Uterus (tissue), 3 donors: ENCODE measurements at regions not wholly inside any gene's neighbourhood (a gene's known extent, or its start where the extent isn't known, plus 50 kb on each side); places are given as distances from the start of the nearest gene placed in this dataset.
A peak's percentile ranks its signal among the peaks of the same experiment; 100 is the strongest.
"Not testable (repeated sequence)": the region's sequence is repeated elsewhere in the genome, so short reads cannot be mapped to it uniquely, and the experiment has no call there.

ENCODE experiments used
- DNase-seq, 2 donors: peaks; one replicate each; pipeline ENCODE4 v3.0.0-alpha.2; 2019 to 2020
- H3K27ac ChIP-seq, 2 donors: fragments of 200-600 bp; sonication (generic); 1 replicate in 1 of 2; 2 replicates in 1 of 2; pipeline ENCODE4 v1.5.1; 2016 to 2018
- H3K27me3 ChIP-seq, 2 donors: fragments of 200-600 bp; sonication (generic); one replicate each; pipeline ENCODE4 v1.5.1; 2018 to 2019; ENCODE audit warnings: control low read depth in 1 of 2
- H3K36me3 ChIP-seq, 2 donors: fragments of 200-600 bp; sonication (generic); one replicate each; pipeline ENCODE4 v1.5.1; 2019; ENCODE audit warnings: control low read depth in 1 of 2
- H3K4me1 ChIP-seq, 2 donors: fragments of 200-600 bp; sonication (generic); one replicate each; pipeline ENCODE4 v1.5.1; 2018 to 2019; ENCODE audit warnings: control low read depth in 1 of 2
- H3K4me3 ChIP-seq, 2 donors: fragments of 200-600 bp; sonication (generic); 1 replicate in 1 of 2; 2 replicates in 1 of 2; pipeline ENCODE4 v1.5.1; 2018 to 2019; ENCODE audit warnings: mild to moderate bottlenecking in 1 of 2
- H3K9me3 ChIP-seq, 2 donors: fragments of 200-600 bp; sonication (generic); one replicate each; pipeline ENCODE4 v1.5.1; 2019; ENCODE audit warnings: control low read depth in 1 of 2
- intact Hi-C: fragments of 100-400 bp; cut with DNase I; formaldehyde crosslinking; loops from one replicate; pipeline ENCODE4 v1.15.1; 2023; ENCODE audit warnings: low total_unique reads
- donor health status: DM: yes; HTN: yes; CAD: no.

- intact Hi-C loops, H3K4me3 ChIP-seq, H3K9me3 ChIP-seq, H3K27me3 ChIP-seq, H3K27ac ChIP-seq, H3K4me1 ChIP-seq, H3K36me3 ChIP-seq, DNase-seq: not testable (repeated sequence)
These were observed 5381.9 kb upstream of the TPTE start for GRCh38 chr21:5139528-5139927.

GRCh38 chr21:5143011-5143410, 5378.4 kb upstream of the TPTE start:
- H3K4me1 ChIP-seq, H3K9me3 ChIP-seq, H3K4me3 ChIP-seq, H3K27ac ChIP-seq, H3K36me3 ChIP-seq, intact Hi-C loops, H3K27me3 ChIP-seq: not testable (repeated sequence)
- DNase-seq = peak in 1 of 2 donors; percentile 7

GRCh38 chr21:5144731-5145130, 5376.7 kb upstream of the TPTE start:
- H3K4me3 ChIP-seq, H3K27me3 ChIP-seq, intact Hi-C loops, H3K4me1 ChIP-seq, H3K36me3 ChIP-seq, H3K9me3 ChIP-seq, H3K27ac ChIP-seq: not testable (repeated sequence)
- DNase-seq = peak in 1 of 2 donors; percentile 10

GRCh38 chr21:5147685-5148084, 5373.7 kb upstream of the TPTE start:
- DNase-seq = peak in 1 of 2 donors; percentile 11

GRCh38 chr21:5149222-5149621, 5372.2 kb upstream of the TPTE start:
- intact Hi-C loops, H3K4me3 ChIP-seq, H3K4me1 ChIP-seq, H3K36me3 ChIP-seq, H3K27ac ChIP-seq, DNase-seq, H3K27me3 ChIP-seq, H3K9me3 ChIP-seq: not testable (repeated sequence)

More at GRCh38 chr21:5147685-5148084, 5373.7 kb upstream of the TPTE start:
- H3K27ac ChIP-seq, H3K4me3 ChIP-seq, H3K4me1 ChIP-seq, H3K36me3 ChIP-seq, H3K27me3 ChIP-seq, H3K9me3 ChIP-seq, intact Hi-C loops: not testable (repeated sequence)

GRCh38 chr21:5153842-5154640, 5367.3 kb upstream of the TPTE start:
- H3K9me3 ChIP-seq, intact Hi-C loops, H3K27me3 ChIP-seq, H3K36me3 ChIP-seq, H3K4me1 ChIP-seq: not testable (repeated sequence)
- Histone ChIP-seq H3K27ac (peak overlapping the region in 1 of 2 donors; percentile 61), H3K4me3 (peak overlapping the region in 1 of 2 donors; percentile 48)
- peak in 1 of 2 donors; percentile 23 for DNase-seq

- H3K27ac ChIP-seq, H3K4me1 ChIP-seq, H3K27me3 ChIP-seq, H3K36me3 ChIP-seq, intact Hi-C loops, H3K9me3 ChIP-seq: not testable (repeated sequence)
- peak overlapping the region in 1 of 2 donors; percentile 48 for H3K4me3 ChIP-seq
- DNase-seq = peak; percentile 81 to 94
These were observed 5366.8 kb upstream of the TPTE start for GRCh38 chr21:5154641-5154982.

GRCh38 chr21:5162693-5163574, 5358.4 kb upstream of the TPTE start:
- H3K9me3 ChIP-seq, H3K4me1 ChIP-seq, H3K36me3 ChIP-seq, DNase-seq, H3K27ac ChIP-seq, H3K4me3 ChIP-seq, H3K27me3 ChIP-seq, intact Hi-C loops: not testable (repeated sequence)

GRCh38 chr21:5165829-5166228, 5355.6 kb upstream of the TPTE start:
- H3K27ac ChIP-seq, DNase-seq, H3K4me1 ChIP-seq, H3K27me3 ChIP-seq, H3K9me3 ChIP-seq, H3K4me3 ChIP-seq, intact Hi-C loops, H3K36me3 ChIP-seq: not testable (repeated sequence)
